GM21528 (cell line): ENCODE measurements at regions not wholly inside any gene's neighbourhood (a gene's known extent, or its start where the extent isn't known, plus 50 kb on each side); places are given as distances from the start of the nearest gene placed in this dataset.

Source experiments
- ATAC-seq: cut with Tn5 transposase; IDR thresholded peaks from one replicate; pipeline ENCODE4 v1.9.1; 2021; ENCODE audit warnings: mild to moderate bottlenecking, moderate library complexity; ENCODE audit not compliant: unreplicated experiment, low FRiP score

- no peak for ATAC-seq
These were observed 51.3 kb upstream of the CNKSR3 start for GRCh38 chr6:154561750-154562149.

GRCh38 chr6:154565331-154565730, 54.8 kb upstream of the CNKSR3 start:
- no peak for ATAC-seq

- ATAC-seq, result no peak
These were observed 56.4 kb upstream of the CNKSR3 start for GRCh38 chr6:154566866-154567265.

GRCh38 chr6:154567695-154568220, 57.3 kb upstream of the CNKSR3 start:
- no peak for ATAC-seq

- ATAC-seq, result no peak
These were observed 58.8 kb upstream of the CNKSR3 start for GRCh38 chr6:154569156-154569862.

GRCh38 chr6:154570505-154570904, 60.0 kb upstream of the CNKSR3 start:
- no peak for ATAC-seq

GRCh38 chr6:154572556-154572955, 62.1 kb upstream of the CNKSR3 start:
- no peak for ATAC-seq

- ATAC-seq, result no peak
These were observed 67.6 kb upstream of the CNKSR3 start for GRCh38 chr6:154578004-154578559.

- no peak for ATAC-seq
These were observed 68.6 kb upstream of the CNKSR3 start for GRCh38 chr6:154579046-154579445.

GRCh38 chr6:154579485-154579884, 69.0 kb upstream of the CNKSR3 start:
- ATAC-seq, result no peak

- ATAC-seq, result no peak
These were observed 70.1 kb upstream of the CNKSR3 start for GRCh38 chr6:154580397-154581135.

GRCh38 chr6:154582696-154583095, 72.2 kb upstream of the CNKSR3 start:
- no peak for ATAC-seq

GRCh38 chr6:154583546-154584188, 73.2 kb upstream of the CNKSR3 start:
- no peak for ATAC-seq

GRCh38 chr6:154590756-154591155, 80.3 kb upstream of the CNKSR3 start:
- ATAC-seq, result no peak

- ATAC-seq, result no peak
These were observed 80.7 kb upstream of the CNKSR3 start for GRCh38 chr6:154591234-154591633.

GRCh38 chr6:154592199-154592860, 81.8 kb upstream of the CNKSR3 start:
- ATAC-seq, result no peak

GRCh38 chr6:154593122-154593521, 82.6 kb upstream of the CNKSR3 start:
- no peak for ATAC-seq

GRCh38 chr6:154594496-154595198, 84.2 kb upstream of the CNKSR3 start:
- no peak for ATAC-seq

GRCh38 chr6:154595538-154595937, 85.1 kb upstream of the CNKSR3 start:
- ATAC-seq, result no peak

GRCh38 chr6:154596009-154596408, 85.5 kb upstream of the CNKSR3 start:
- ATAC-seq, result no peak
